GM12878 (cell line): ENCODE measurements at regions not wholly inside any gene's neighbourhood (a gene's known extent, or its start where the extent isn't known, plus 50 kb on each side); places are given as distances from the start of the nearest gene placed in this dataset.

Source experiments
- CTCF ChIP-seq, 3 experiments: IDR thresholded peaks in 2 of 3; conservative IDR thresholded peaks in 1 of 3; 2 replicates each; pipeline ENCODE4 v1.5.1; 2011; ENCODE audit warnings: low read depth in 3 of 3, low read length in 3 of 3, mild to moderate bottlenecking in 3 of 3, control low read depth in 2 of 3, moderate library complexity in 2 of 3, inconsistent platforms in 1 of 3, mixed read lengths in 1 of 3; ENCODE audit not compliant: control insufficient read depth in 2 of 3, insufficient read depth in 1 of 3; ENCODE audit errors: extremely low read depth in 1 of 3
- RCOR1 ChIP-seq: conservative IDR thresholded peaks from 2 replicates; pipeline ENCODE4 v1.6.1; 2012; ENCODE audit warnings: low read depth, low read length, improper control_type of control experiment
- SIN3A ChIP-seq: IDR thresholded peaks from 2 replicates; pipeline ENCODE4 v1.6.1; 2012; ENCODE audit warnings: low read depth, low read length, improper control_type of control experiment
- YY1 ChIP-seq: IDR thresholded peaks from 2 replicates; pipeline ENCODE4 v1.6.1; 2011; ENCODE audit warnings: low read depth, mild to moderate bottlenecking, low read length
- ZBTB40 ChIP-seq: fragments of 450-650 bp; IDR thresholded peaks from 2 replicates; pipeline ENCODE4 v1.6.1; 2016; ENCODE audit warnings: mild to moderate bottlenecking, moderate library complexity, borderline replicate concordance
- ZNF274 ChIP-seq: IDR thresholded peaks from one replicate; pipeline ENCODE4 v1.8.0; 2011; ENCODE audit not compliant: insufficient read length, insufficient read depth

- TF ChIP-seq ZBTB40 (no peak), SIN3A (no peak), RCOR1 (no peak), YY1 (no peak), ZNF274 (no peak), CTCF (IDR thresholded peaks at IDR 0.05 in 2 of 3, conservative IDR thresholded peaks at IDR 0.05 in 1 of 3; ENCODE audit: control insufficient read depth in 2 of 3, extremely low read depth in 1 of 3, insufficient read depth in 1 of 3, low read depth in 3 of 3, low read length in 3 of 3) (no peak)
Observed at GRCh38 chrX:39822133-39822748, 275.5 kb downstream of the BCOR start.
